AG08396 (cell line): ENCODE measurements at regions not wholly inside any gene's neighbourhood (a gene's known extent, or its start where the extent isn't known, plus 50 kb on each side); places are given as distances from the start of the nearest gene placed in this dataset.
"Not testable (repeated sequence)": the region's sequence is repeated elsewhere in the genome, so short reads cannot be mapped to it uniquely, and the experiment has no call there.

Source experiments
- DNase-seq: peaks from one replicate; pipeline ENCODE4 v3.0.0; 2012; ENCODE audit warnings: low spot score, mixed read lengths

- DNase-seq, result no peak
These were observed 85.8 kb upstream of the COG2 start for GRCh38 chr1:230556453-230556852.

GRCh38 chr1:230555814-230556213 is 86.5 kb upstream of the COG2 start:
- DNase-seq, result no peak

DNA sequence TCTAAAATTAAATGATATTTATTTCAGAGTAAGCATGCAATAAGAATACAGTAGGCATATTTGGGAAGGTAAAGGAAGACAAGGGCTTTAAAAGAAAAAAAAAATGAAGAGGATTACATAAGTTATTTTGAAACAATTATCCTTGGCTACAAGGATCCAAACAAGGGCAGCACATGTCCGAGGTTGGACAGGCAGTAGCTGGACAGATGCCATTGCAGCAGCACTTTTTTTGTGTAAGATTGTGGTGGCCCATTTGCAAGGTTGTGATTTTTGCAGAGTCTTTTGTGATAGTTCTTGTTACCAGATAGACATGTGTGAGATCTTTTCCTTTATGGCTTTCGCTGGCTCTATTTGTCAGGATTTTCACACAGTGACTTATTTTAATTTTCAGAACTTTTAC is 89.4 kb upstream of the COG2 start:
- DNase-seq, result no peak

DNA sequence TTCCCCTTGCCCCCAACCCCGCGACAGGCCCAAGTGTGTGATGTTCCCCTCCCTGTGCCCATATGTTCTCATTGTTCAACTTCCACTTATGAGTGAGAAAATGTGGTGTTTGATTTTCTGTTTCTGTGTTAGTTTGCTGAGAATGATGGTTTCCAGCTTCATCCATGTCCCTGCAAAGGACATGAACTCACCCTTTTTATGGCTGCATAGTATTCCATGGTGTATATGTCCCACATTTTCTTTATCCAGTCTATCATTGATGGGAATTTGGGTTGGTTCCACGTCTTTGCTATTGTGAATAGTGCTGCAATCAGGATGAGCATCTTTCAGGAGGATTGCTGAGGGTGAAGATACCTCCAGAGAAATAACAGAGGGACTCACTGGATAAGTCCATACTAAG is 91.3 kb upstream of the COG2 start:
- DNase-seq, result not testable (repeated sequence)

- no peak for DNase-seq
These were observed 91.9 kb upstream of the COG2 start for GRCh38 chr1:230550428-230550827.

- no peak for DNase-seq
These were observed 92.7 kb upstream of the COG2 start for GRCh38 chr1:230549625-230550024.

DNA sequence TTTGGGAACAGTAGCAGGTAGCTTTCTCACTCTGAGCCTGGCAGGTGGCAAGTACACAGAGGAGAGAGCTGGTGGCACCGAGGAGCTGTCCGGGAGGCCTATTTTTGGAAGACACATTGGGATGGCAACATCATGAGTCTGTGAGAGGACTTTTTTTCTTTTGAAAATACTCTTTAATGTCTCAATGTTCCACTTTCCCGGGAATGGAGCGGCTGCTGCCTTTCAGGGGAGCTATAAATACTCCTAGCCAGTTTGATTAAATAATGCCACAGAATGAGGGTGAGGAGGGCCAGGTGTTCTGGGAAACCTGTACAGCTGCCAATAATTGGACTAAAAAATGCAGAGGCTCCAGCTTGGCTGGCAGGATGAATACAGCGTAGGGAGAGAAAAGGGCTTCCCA is 93.3 kb upstream of the COG2 start:
- no peak for DNase-seq

DNA sequence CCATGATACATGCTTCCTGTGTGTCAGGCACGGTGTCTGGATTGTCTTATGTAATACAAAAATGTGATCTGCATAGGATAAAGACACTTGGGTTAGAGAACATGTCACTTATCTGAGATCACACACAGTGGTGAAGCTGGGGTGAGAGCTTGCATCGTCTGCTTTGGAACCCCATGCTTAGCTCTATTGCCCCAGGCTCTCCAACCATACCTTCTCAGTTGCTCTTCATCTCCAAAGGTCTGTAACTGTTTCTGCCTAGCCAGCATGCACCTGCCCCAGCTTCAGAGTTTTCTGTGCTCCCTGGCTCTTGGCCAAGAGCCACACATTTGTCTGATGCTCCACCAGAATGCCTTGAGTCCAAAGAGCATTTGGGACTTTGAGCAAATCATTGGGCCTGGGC is 93.9 kb upstream of the COG2 start:
- DNase-seq, result no peak

GRCh38 chr1:230545181-230545580 is 97.1 kb upstream of the COG2 start:
- no peak for DNase-seq

DNA sequence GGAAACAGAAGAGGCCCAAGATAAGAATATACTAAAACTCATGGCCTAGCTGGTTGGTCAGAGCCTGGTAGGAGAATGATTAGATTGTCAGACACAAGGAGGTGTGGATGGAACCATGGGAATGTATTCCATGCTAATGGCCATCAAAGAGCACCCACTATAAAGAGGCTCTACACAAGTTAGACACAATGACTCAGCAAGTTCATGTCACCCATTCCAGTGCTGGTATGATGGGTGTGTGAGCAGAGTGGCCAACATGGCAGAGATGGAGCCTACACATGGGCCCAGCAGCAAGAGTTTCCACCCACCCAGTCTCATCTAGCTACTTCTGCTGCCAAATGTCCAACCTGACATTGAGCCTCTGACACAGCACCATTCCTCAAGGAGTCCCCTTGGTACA is 97.5 kb upstream of the COG2 start:
- DNase-seq, result no peak

GRCh38 chr1:230543085-230543484 is 99.2 kb upstream of the COG2 start:
- DNase-seq, result no peak

DNA sequence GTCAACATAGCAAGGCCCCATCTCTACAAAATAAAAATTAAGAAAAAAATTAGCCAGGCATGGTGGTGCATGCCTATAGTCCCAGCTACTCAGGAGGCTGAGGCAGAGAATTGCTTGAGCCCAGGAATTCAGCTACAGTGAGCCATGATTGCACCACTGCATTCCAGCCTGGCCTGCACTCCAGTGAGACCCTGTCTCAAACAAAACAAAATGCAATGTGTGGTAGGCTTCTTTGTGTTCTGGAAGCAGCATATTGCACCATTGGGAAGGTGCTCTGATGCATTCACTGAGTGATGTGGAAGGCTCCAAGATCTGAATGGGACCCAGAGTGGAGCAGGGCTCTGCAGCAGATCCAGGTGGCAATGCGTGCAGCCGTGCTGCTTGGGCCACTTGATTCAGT is 99.6 kb upstream of the COG2 start:
- no peak for DNase-seq

DNA sequence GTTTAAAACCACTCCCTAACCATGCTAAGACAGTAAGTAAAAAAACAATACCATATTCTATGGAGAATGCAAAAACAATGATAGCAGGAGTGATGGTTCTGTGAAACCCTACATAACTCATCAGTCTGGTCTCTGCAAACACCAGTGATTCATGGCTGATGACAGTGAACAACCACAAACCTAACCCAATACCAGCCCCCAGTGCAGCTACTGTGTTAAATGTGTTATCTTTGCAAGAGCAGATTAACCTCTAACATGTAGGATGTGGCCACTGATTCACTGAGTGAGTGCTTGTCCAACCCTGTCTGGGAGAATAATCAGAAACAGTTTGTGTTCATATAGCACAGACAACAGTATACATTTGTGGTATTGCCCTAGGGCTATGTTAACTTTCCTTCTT is 100.2 kb upstream of the COG2 start:
- no peak for DNase-seq

DNA sequence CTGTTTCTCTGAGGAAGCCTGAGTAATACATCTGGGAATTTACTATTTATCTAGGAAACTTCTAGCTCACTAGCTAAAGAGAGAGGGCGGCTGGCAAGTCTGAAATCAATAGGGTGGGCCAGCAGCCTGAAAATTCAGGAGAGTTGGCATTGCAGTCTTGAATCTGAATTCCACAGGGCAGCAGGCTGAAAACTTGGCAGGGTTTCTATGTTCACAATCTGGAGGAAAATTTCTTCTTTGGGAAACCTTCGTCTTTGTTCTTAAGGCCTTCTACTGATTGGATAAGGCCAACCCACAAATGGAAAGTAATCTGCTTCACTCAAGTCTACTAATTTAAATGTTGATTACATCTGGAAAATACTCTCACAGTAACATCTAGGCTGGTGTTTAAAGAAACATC is 101.0 kb upstream of the COG2 start:
- DNase-seq, result no peak

GRCh38 chr1:230540421-230541155 is 101.7 kb upstream of the COG2 start:
- no peak for DNase-seq

GRCh38 chr1:230537456-230537855 is 104.8 kb upstream of the COG2 start:
- DNase-seq, result no peak

- DNase-seq, result no peak
These were observed 105.6 kb upstream of the COG2 start for GRCh38 chr1:230536641-230537155.

DNA sequence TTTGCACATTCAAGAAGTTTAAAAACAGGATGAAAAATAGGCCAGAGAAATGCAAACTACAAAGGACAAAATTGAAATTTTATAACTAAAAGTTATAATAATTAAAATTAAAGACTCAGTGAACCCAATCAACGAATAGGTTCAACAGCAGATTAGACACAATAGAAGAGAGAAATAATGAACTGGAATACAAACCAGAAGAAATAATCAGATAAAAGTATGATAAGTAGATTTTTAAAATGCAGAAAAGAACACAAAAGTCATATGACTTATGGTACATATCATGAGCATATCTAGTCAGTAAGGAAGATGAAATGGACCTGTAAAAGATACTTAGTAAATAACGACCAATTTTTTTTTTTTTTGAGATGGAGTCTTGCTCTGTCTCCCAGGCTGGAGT is 108.1 kb upstream of the COG2 start:
- no peak for DNase-seq

GRCh38 chr1:230531103-230531502 is 105.0 kb upstream of the PGBD5 start:
- no peak for DNase-seq

- no peak for DNase-seq
These were observed 93.1 kb upstream of the PGBD5 start for GRCh38 chr1:230519246-230519645.

DNA sequence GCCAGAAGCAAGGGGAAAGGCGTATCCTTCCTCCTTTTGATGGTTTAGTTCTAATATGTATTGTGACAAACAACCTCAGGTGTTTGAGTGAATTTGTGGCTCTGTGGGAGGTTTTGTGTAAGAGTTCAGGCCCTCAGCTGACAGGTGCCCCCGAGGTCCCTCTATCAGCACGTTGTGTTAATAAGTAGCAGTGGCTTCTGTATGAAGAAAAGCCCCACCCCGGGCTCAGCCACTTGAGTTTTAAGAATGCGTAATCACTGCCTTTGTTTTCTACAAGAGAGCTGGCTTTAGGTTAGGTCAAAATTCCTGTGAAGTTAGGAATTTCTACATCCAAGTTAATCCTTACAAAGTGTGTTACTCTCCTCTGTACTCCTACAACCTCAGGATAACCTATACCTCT is 92.4 kb upstream of the PGBD5 start:
- no peak for DNase-seq

- no peak for DNase-seq
These were observed 91.7 kb upstream of the PGBD5 start for GRCh38 chr1:230517786-230518185.

- no peak for DNase-seq
These were observed 91.2 kb upstream of the PGBD5 start for GRCh38 chr1:230517326-230517725.

GRCh38 chr1:230516889-230517288 is 90.8 kb upstream of the PGBD5 start:
- DNase-seq, result no peak
